H9 (cell line): ENCODE measurements at regions not wholly inside any gene's neighbourhood (a gene's known extent, or its start where the extent isn't known, plus 50 kb on each side); places are given as distances from the start of the nearest gene placed in this dataset.

ENCODE experiments used
- DNase-seq: peaks from one replicate; pipeline ENCODE4 v3.0.0-alpha.2; 2017
- H2AFZ ChIP-seq: one replicate; pipeline ENCODE4 v1.6.1; 2013; ENCODE audit warnings: mild to moderate bottlenecking, low read length, control low read depth, moderate library complexity
- H2AK5ac ChIP-seq: 2 replicates; pipeline ENCODE4 v1.6.1; 2013; ENCODE audit warnings: low read length, control low read depth, mixed read lengths; ENCODE audit not compliant: insufficient read length
- H2BK120ac ChIP-seq: one replicate; pipeline ENCODE4 v1.6.1; 2013; ENCODE audit warnings: low read depth, mild to moderate bottlenecking, low read length, control low read depth, inconsistent platforms; ENCODE audit not compliant: poor library complexity, severe bottlenecking
- H2BK12ac ChIP-seq: 2 replicates; pipeline ENCODE4 v1.6.1; 2013; ENCODE audit warnings: low read length, control low read depth, mixed read lengths, low read depth; ENCODE audit not compliant: insufficient read length
- H2BK15ac ChIP-seq: 2 replicates; pipeline ENCODE4 v1.6.1; 2013; ENCODE audit warnings: low read depth, low read length, control low read depth
- H2BK20ac ChIP-seq: one replicate; pipeline ENCODE4 v1.6.1; 2013; ENCODE audit warnings: low read depth, mild to moderate bottlenecking, low read length, control low read depth, inconsistent platforms; ENCODE audit not compliant: poor library complexity, severe bottlenecking
- H2BK5ac ChIP-seq: 2 replicates; pipeline ENCODE4 v1.6.1; 2013; ENCODE audit warnings: low read length, control low read depth, mixed read lengths; ENCODE audit not compliant: insufficient read length
- H3K14ac ChIP-seq: 2 replicates; pipeline ENCODE4 v1.6.1; 2013; ENCODE audit warnings: low read length, control low read depth; ENCODE audit not compliant: insufficient read depth
- H3K18ac ChIP-seq: 2 replicates; pipeline ENCODE4 v1.6.1; 2013; ENCODE audit warnings: low read depth, mild to moderate bottlenecking, mixed read lengths, low read length, control low read depth; ENCODE audit not compliant: insufficient read length
- H3K23ac ChIP-seq: 2 replicates; pipeline ENCODE4 v1.6.1; 2013; ENCODE audit warnings: low read length, control low read depth, mixed read lengths, low read depth; ENCODE audit not compliant: insufficient read length
- H3K23me2 ChIP-seq: 2 replicates; pipeline ENCODE4 v1.6.1; 2013; ENCODE audit warnings: low read depth, mild to moderate bottlenecking, mixed read lengths, low read length, control low read depth; ENCODE audit not compliant: insufficient read length, poor library complexity, severe bottlenecking
- H3K27ac ChIP-seq: 2 replicates; pipeline ENCODE4 v1.5.1; 2013; ENCODE audit warnings: low read length, control low read depth, mixed read lengths, low read depth; ENCODE audit not compliant: insufficient read length
- H3K27me3 ChIP-seq: 2 replicates; pipeline ENCODE4 v1.6.1; 2013; ENCODE audit warnings: low read length, control low read depth, inconsistent platforms; ENCODE audit not compliant: insufficient read depth
- H3K4ac ChIP-seq: 2 replicates; pipeline ENCODE4 v1.6.1; 2013; ENCODE audit warnings: low read depth, mild to moderate bottlenecking, control low read depth, inconsistent platforms, low read length, moderate library complexity
- H3K4me1 ChIP-seq: 2 replicates; pipeline ENCODE4 v1.6.1; 2013; ENCODE audit warnings: low read length, control low read depth, inconsistent platforms; ENCODE audit not compliant: insufficient read depth
- H3K4me2 ChIP-seq: 2 replicates; pipeline ENCODE4 v1.6.1; 2013; ENCODE audit warnings: low read length, control low read depth, mixed read lengths; ENCODE audit not compliant: insufficient read length, insufficient read depth
- H3K56ac ChIP-seq: 2 replicates; pipeline ENCODE4 v1.6.1; 2013; ENCODE audit warnings: low read depth, mild to moderate bottlenecking, mixed read lengths, low read length, control low read depth; ENCODE audit not compliant: insufficient read length
- H3K79me1 ChIP-seq: 2 replicates; pipeline ENCODE4 v1.6.1; 2013; ENCODE audit warnings: low read depth, mild to moderate bottlenecking, moderate library complexity, low read length, control low read depth, inconsistent platforms; ENCODE audit not compliant: insufficient read depth, poor library complexity, severe bottlenecking
- H3K79me2 ChIP-seq: 2 replicates; pipeline ENCODE4 v1.6.1; 2013; ENCODE audit warnings: low read length, control low read depth, inconsistent platforms; ENCODE audit not compliant: insufficient read depth
- H3K9ac ChIP-seq: 2 replicates; pipeline ENCODE4 v1.6.1; 2013; ENCODE audit warnings: low read length, control low read depth, mixed read lengths; ENCODE audit not compliant: insufficient read length; ENCODE audit errors: extremely low read depth
- H3K9me3 ChIP-seq: one replicate; pipeline ENCODE4 v1.6.1; 2013; ENCODE audit warnings: low read depth, low read length, inconsistent platforms; ENCODE audit not compliant: control insufficient read depth
- H3T11ph ChIP-seq: one replicate; pipeline ENCODE4 v1.6.1; 2013; ENCODE audit warnings: mild to moderate bottlenecking, low read length, control low read depth, inconsistent platforms
- H4K20me1 ChIP-seq: one replicate; pipeline ENCODE4 v1.6.1; 2013; ENCODE audit not compliant: control insufficient read depth, insufficient read length, insufficient read depth
- H4K5ac ChIP-seq: 2 replicates; pipeline ENCODE4 v1.6.1; 2013; ENCODE audit warnings: low read depth, mild to moderate bottlenecking, mixed read lengths, low read length, control low read depth; ENCODE audit not compliant: insufficient read length
- H4K8ac ChIP-seq: replicated peaks from 2 replicates; pipeline ENCODE4 v1.6.1; 2013; ENCODE audit warnings: low read length, control low read depth, mixed read lengths, low read depth; ENCODE audit not compliant: insufficient read length
- H4K91ac ChIP-seq: 2 replicates; pipeline ENCODE4 v1.6.1; 2013; ENCODE audit warnings: low read depth, mild to moderate bottlenecking, moderate library complexity, mixed read lengths, low read length, control low read depth; ENCODE audit not compliant: insufficient read length
- H3K27ac Mint-ChIP-seq, 3 experiments: 2 replicates in 2 of 3; 3 replicates in 1 of 3; pipeline ENCODE4 v1.8.0; 2020 to 2021; ENCODE audit warnings: mixed read lengths in 3 of 3, mild to moderate bottlenecking in 1 of 3, moderate library complexity in 1 of 3
- H3K27me3 Mint-ChIP-seq: 2 replicates; pipeline ENCODE4 v1.8.0; 2021; ENCODE audit warnings: low read depth, mild to moderate bottlenecking, moderate library complexity, mixed read lengths
- H3K36me3 Mint-ChIP-seq, 3 experiments: 2 replicates in 2 of 3; 3 replicates in 1 of 3; pipeline ENCODE4 v1.8.0; 2020 to 2021; ENCODE audit warnings: low read depth in 3 of 3, mixed read lengths in 3 of 3; ENCODE audit not compliant: insufficient read depth in 1 of 3
- H3K4me1 Mint-ChIP-seq, 2 experiments: 2 replicates each; pipeline ENCODE4 v1.8.0; 2020; ENCODE audit warnings: mixed read lengths in 2 of 2
- H3K4me3 Mint-ChIP-seq, 2 experiments: 2 replicates in 1 of 2; 3 replicates in 1 of 2; pipeline ENCODE4 v1.8.0; 2020 to 2021; ENCODE audit warnings: mild to moderate bottlenecking in 2 of 2, mixed read lengths in 2 of 2, moderate library complexity in 1 of 2
- H3K9me3 Mint-ChIP-seq, 2 experiments: 2 replicates in 1 of 2; 3 replicates in 1 of 2; pipeline ENCODE4 v1.8.0; 2020; ENCODE audit warnings: mild to moderate bottlenecking in 2 of 2, mixed read lengths in 2 of 2, moderate library complexity in 1 of 2
- WGBS: extraction: QIAGEN DNeasy Blood & Tissue Kit; methylation state at CpG from one replicate; pipeline ENCODE4 v1.1.7; 2013; ENCODE audit warnings: missing lambda C conversion rate, low lambda C conversion rate, mixed read lengths; ENCODE audit not compliant: insufficient read length; ENCODE audit errors: extremely low coverage; 5-methylcytosine and 5-hydroxymethylcytosine counted together
- TF ChIP-seq, protein P1 (sequence below): fragments of 200-600 bp; sonication (generic); conservative IDR thresholded peaks from 3 replicates; pipeline ENCODE4 v1.8.0; 2021; ENCODE audit warnings: antibody characterized with exemption, mild to moderate bottlenecking

DNA sequence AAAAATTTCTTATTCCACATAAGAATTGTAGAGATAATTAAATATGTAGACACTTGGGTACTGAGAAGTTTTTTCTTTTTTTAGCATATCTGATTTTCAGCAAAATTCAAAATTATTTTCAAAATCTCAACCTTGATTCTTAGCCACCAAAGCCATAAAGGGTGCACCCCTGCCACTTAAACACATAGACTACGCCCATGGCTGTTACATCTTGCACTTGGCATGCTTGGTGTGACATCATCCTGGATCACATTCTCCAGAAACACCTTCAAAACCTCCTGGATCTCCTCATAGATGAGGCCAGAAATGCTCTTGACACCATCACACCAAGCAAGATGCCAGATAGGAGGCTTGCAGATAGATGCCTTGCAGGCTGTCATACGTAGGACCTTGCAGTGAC is 89.1 kb upstream of the KLF14 start:
- H3K9me3 Mint-ChIP-seq = peaks cover 16 to 17% of the 10 kb centered on the region in 2 experiments
- peaks cover 0 to 14% (median 4%) of the 10 kb centered on the region in 3 experiments; a peak in 4 of 7 replicates for H3K36me3 Mint-ChIP-seq
- H3K4me1 Mint-ChIP-seq = no peaks in the 10 kb centered on the region
- Histone ChIP-seq H3K79me2 (no peaks in the 10 kb centered on the region), H3K18ac (no peak overlapping the region), H3K56ac (no peak overlapping the region), H2BK15ac (no peak overlapping the region), H2BK20ac (no peak overlapping the region), H3K14ac (no peak overlapping the region), H3K4me1 (no peaks in the 10 kb centered on the region), H3K9ac (no peak overlapping the region), H3K23ac (no peak overlapping the region), H3T11ph (no peak overlapping the region), H2BK12ac (no peak overlapping the region), H2AFZ (no peak overlapping the region), H4K8ac (no peak overlapping the region), H3K4me2 (no peak overlapping the region), H3K9me3 (no peaks in the 10 kb centered on the region), H2AK5ac (no peak overlapping the region), H3K23me2 (no peaks in the 10 kb centered on the region), H3K27me3 (no peaks in the 10 kb centered on the region), H4K20me1 (no peaks in the 10 kb centered on the region), H3K27ac (no peak overlapping the region), H4K91ac (no peak overlapping the region), H2BK120ac (no peak overlapping the region), H2BK5ac (no peak overlapping the region), H3K79me1 (no peaks in the 10 kb centered on the region), H4K5ac (no peak overlapping the region), H3K4ac (no peak overlapping the region)
- no peak overlapping the region for H3K27ac Mint-ChIP-seq
- TF ChIP-seq, protein P1, sequence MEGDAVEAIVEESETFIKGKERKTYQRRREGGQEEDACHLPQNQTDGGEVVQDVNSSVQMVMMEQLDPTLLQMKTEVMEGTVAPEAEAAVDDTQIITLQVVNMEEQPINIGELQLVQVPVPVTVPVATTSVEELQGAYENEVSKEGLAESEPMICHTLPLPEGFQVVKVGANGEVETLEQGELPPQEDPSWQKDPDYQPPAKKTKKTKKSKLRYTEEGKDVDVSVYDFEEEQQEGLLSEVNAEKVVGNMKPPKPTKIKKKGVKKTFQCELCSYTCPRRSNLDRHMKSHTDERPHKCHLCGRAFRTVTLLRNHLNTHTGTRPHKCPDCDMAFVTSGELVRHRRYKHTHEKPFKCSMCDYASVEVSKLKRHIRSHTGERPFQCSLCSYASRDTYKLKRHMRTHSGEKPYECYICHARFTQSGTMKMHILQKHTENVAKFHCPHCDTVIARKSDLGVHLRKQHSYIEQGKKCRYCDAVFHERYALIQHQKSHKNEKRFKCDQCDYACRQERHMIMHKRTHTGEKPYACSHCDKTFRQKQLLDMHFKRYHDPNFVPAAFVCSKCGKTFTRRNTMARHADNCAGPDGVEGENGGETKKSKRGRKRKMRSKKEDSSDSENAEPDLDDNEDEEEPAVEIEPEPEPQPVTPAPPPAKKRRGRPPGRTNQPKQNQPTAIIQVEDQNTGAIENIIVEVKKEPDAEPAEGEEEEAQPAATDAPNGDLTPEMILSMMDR = no peak
- no CpG with 5 or more reads among the region's 2 CpGs for WGBS
- no peak for DNase-seq
- H3K27me3 Mint-ChIP-seq = peaks cover 1% of the 10 kb centered on the region; the same call in 1 of the 2 replicates
- no peak overlapping the region for H3K4me3 Mint-ChIP-seq
